Fibroblast of lung (primary cell): ENCODE measurements at regions not wholly inside any gene's neighbourhood (a gene's known extent, or its start where the extent isn't known, plus 50 kb on each side); places are given as distances from the start of the nearest gene placed in this dataset.

Experiments used
- DNase-seq, 2 donors: peaks; one replicate each; pipeline versions ENCODE4 v3.0.0 to v3.0.0-alpha.2; 2010; ENCODE audit warnings: low read depth in 2 of 2
- H2AFZ ChIP-seq: 2 replicates; pipeline ENCODE4 v1.5.1; 2012; ENCODE audit warnings: low read length, control low read depth, inconsistent platforms
- H3K27ac ChIP-seq: 2 replicates; pipeline ENCODE4 v1.5.1; 2011; ENCODE audit warnings: low read length, control low read depth; ENCODE audit not compliant: insufficient read depth
- H3K27me3 ChIP-seq: 2 replicates; pipeline ENCODE4 v1.5.1; 2011; ENCODE audit warnings: mild to moderate bottlenecking, low read length; ENCODE audit not compliant: control insufficient read depth, insufficient read depth
- H3K36me3 ChIP-seq: 2 replicates; pipeline ENCODE4 v1.5.1; 2011; ENCODE audit warnings: low read length; ENCODE audit not compliant: control insufficient read depth, insufficient read depth
- H3K4me1 ChIP-seq: 2 replicates; pipeline ENCODE4 v1.5.1; 2011; ENCODE audit warnings: low read length; ENCODE audit not compliant: control insufficient read depth, insufficient read depth; ENCODE audit errors: extremely low read depth
- H3K4me2 ChIP-seq: 2 replicates; pipeline ENCODE4 v1.5.1; 2011; ENCODE audit warnings: low read length, control low read depth; ENCODE audit not compliant: insufficient read depth; ENCODE audit errors: extremely low read depth
- H3K4me3 ChIP-seq, 4 experiments: fragments of 200-600 bp in 1 of 4; sonication (generic) in 1 of 4; replicated peaks in 1 of 4; 2 replicates each; pipeline ENCODE4 v1.5.1; 2011 to 2016; ENCODE audit warnings: low read length in 4 of 4, low read depth in 3 of 4, mild to moderate bottlenecking in 3 of 4, control low read depth in 2 of 4, inconsistent platforms in 1 of 4, mixed read lengths in 1 of 4; ENCODE audit not compliant: insufficient read depth in 1 of 4; ENCODE audit errors: control extremely low read depth in 1 of 4
- H3K79me2 ChIP-seq: 2 replicates; pipeline ENCODE4 v1.5.1; 2012; ENCODE audit warnings: mild to moderate bottlenecking, low read length, inconsistent platforms; ENCODE audit not compliant: control insufficient read depth, insufficient read depth
- H3K9ac ChIP-seq: 2 replicates; pipeline ENCODE4 v1.5.1; 2011; ENCODE audit warnings: mild to moderate bottlenecking, low read length, control low read depth; ENCODE audit not compliant: insufficient read depth
- H3K9me3 ChIP-seq: 2 replicates; pipeline ENCODE4 v1.5.1; 2012; ENCODE audit warnings: low read depth, low read length; ENCODE audit not compliant: control insufficient read depth, insufficient read depth
- H4K20me1 ChIP-seq: 2 replicates; pipeline ENCODE4 v1.5.1; 2011; ENCODE audit warnings: low read length; ENCODE audit not compliant: control insufficient read depth, insufficient read depth; ENCODE audit errors: extremely low read depth
- CTCF ChIP-seq, 2 donors: IDR thresholded peaks in 1 of 2; conservative IDR thresholded peaks in 1 of 2; 1 replicate in 1 of 2; 2 replicates in 1 of 2; pipeline ENCODE4 v1.5.1; 2011 to 2012; ENCODE audit warnings: low read length in 2 of 2, control low read depth in 1 of 2, inconsistent platforms in 1 of 2, low read depth in 1 of 2, mild to moderate bottlenecking in 1 of 2
- EZH2 ChIP-seq: IDR thresholded peaks from 2 replicates; pipeline ENCODE4 v1.5.1; 2012; ENCODE audit warnings: low read length, control low read depth, mild to moderate bottlenecking; ENCODE audit errors: missing control alignments

GRCh38 chr5:51276250-51276649 lies 107.0 kb upstream of the ISL1 start:
- H3K79me2 ChIP-seq, result no peaks in the 10 kb centered on the region
- H3K27me3 ChIP-seq, result no peaks in the 10 kb centered on the region
- no peak overlapping the region for H2AFZ ChIP-seq

GRCh38 chr5:51278539-51278938 lies 104.7 kb upstream of the ISL1 start:
- no peaks in the 10 kb centered on the region for H3K4me1 ChIP-seq

More at GRCh38 chr5:51276250-51276649, 107.0 kb upstream of the ISL1 start:
- no peaks in the 10 kb centered on the region for H3K9me3 ChIP-seq
- no peak for TF ChIP-seq CTCF (conservative IDR thresholded peaks at IDR 0.05 in 1 of 2, IDR thresholded peaks at IDR 0.05 in 1 of 2; ENCODE audit: low read depth in 1 of 2, low read length in 2 of 2)
- no peak for TF ChIP-seq EZH2
- no peaks in the 10 kb centered on the region for H3K4me1 ChIP-seq
- no peaks in the 10 kb centered on the region for H3K36me3 ChIP-seq
- no peak overlapping the region for H3K27ac ChIP-seq
- H3K9ac ChIP-seq, result no peak overlapping the region
- H3K4me3 ChIP-seq, result no peak overlapping the region
- no peaks in the 10 kb centered on the region for H4K20me1 ChIP-seq
- no peak overlapping the region for H3K4me2 ChIP-seq
- DNase-seq, result no peak

GRCh38 chr5:51279983-51280706 lies 103.1 kb upstream of the ISL1 start:
- TF ChIP-seq EZH2 (no peak), CTCF (conservative IDR thresholded peaks at IDR 0.05 in 1 of 2, IDR thresholded peaks at IDR 0.05 in 1 of 2; ENCODE audit: low read depth in 1 of 2, low read length in 2 of 2) (no peak)
- H4K20me1 ChIP-seq, result no peaks in the 10 kb centered on the region
- H3K27ac ChIP-seq, result no peak overlapping the region
- no peaks in the 10 kb centered on the region for H3K27me3 ChIP-seq
- DNase-seq, result no peak
- no peaks in the 10 kb centered on the region for H3K9me3 ChIP-seq
- no peaks in the 10 kb centered on the region for H3K36me3 ChIP-seq
- no peak overlapping the region for H3K9ac ChIP-seq
- no peak overlapping the region for H3K4me3 ChIP-seq
- no peak overlapping the region for H3K4me2 ChIP-seq
- H2AFZ ChIP-seq, result no peak overlapping the region
- no peaks in the 10 kb centered on the region for H3K4me1 ChIP-seq
- no peaks in the 10 kb centered on the region for H3K79me2 ChIP-seq

More at GRCh38 chr5:51278539-51278938, 104.7 kb upstream of the ISL1 start:
- Histone ChIP-seq H3K27me3 (no peaks in the 10 kb centered on the region), H3K9me3 (no peaks in the 10 kb centered on the region), H3K27ac (no peak overlapping the region), H4K20me1 (no peaks in the 10 kb centered on the region), H3K36me3 (no peaks in the 10 kb centered on the region), H3K79me2 (no peaks in the 10 kb centered on the region), H3K4me2 (no peak overlapping the region), H3K9ac (no peak overlapping the region), H3K4me3 (no peak overlapping the region), H2AFZ (no peak overlapping the region)
- no peak for DNase-seq
- no peak for TF ChIP-seq CTCF (conservative IDR thresholded peaks at IDR 0.05 in 1 of 2, IDR thresholded peaks at IDR 0.05 in 1 of 2; ENCODE audit: low read depth in 1 of 2, low read length in 2 of 2)
- TF ChIP-seq EZH2, result no peak
